NOMO-1 (cell line): ENCODE measurements at regions not wholly inside any gene's neighbourhood (a gene's known extent, or its start where the extent isn't known, plus 50 kb on each side); places are given as distances from the start of the nearest gene placed in this dataset.

Experiments
- DNase-seq, 2 experiments: peaks; one replicate each; lab custom pipeline; 2025; ENCODE audit not compliant: unreplicated experiment in 2 of 2; lab: John Stamatoyannopoulos, UW

DNA sequence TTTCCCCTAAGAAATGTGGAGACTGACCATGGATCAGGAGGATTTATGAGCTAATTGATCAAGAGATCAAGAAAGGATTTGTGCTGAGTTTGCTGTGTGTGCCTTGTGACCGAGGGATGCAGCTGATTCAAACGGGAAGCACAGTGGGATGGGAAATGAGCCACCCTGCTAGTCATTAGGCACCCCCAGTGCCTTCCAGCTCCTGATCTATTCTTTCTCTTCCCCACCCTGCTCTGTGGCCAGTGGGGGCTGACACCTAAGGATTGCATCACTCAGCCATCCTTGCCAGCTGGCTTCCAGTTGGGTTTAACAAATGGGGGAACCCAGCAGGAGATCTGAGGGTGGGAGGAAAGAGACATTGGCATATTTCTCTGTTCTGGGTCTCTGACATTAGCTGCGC is 132.2 kb upstream of the CXCR4 start:
- no peak for DNase-seq

DNA sequence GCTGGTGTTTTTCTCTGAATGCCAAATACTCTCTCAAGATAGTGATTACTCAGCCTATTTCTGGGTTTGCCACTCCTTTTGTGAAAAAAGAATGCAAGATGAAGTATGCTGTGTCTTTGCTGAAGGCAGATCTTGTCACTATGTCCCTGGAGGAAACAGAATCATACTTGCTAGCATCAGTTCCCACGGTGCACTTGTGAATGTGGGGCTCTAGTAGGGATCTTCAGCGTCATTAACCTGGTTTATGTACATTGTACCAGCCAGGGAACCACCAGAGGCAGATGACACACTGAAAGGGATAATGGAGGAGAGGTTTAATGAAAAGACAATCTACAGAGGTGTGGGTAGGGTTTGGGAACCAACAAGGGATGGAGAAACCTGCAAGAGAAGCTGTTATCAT is 131.0 kb upstream of the CXCR4 start:
- DNase-seq, result no peak

DNA sequence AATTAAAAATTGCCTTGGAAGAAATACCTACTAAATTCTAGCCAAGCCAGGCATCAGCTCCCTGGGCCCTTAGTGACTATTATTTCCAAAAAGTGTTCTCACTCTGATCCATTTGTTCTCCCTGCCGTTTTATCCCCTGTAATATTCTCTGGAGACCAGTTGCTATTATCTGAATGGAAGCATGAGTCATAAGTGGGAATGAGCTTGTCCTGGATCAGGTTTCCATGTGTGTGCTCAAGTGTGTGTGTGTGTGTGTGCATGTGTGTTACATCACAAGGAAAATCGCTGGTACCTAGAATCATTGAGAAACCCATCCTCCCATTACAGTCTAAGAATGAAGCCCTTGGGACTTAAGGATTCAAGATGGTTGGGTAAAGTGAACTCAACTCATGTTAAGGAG is 130.3 kb upstream of the CXCR4 start:
- DNase-seq, result no peak

DNA sequence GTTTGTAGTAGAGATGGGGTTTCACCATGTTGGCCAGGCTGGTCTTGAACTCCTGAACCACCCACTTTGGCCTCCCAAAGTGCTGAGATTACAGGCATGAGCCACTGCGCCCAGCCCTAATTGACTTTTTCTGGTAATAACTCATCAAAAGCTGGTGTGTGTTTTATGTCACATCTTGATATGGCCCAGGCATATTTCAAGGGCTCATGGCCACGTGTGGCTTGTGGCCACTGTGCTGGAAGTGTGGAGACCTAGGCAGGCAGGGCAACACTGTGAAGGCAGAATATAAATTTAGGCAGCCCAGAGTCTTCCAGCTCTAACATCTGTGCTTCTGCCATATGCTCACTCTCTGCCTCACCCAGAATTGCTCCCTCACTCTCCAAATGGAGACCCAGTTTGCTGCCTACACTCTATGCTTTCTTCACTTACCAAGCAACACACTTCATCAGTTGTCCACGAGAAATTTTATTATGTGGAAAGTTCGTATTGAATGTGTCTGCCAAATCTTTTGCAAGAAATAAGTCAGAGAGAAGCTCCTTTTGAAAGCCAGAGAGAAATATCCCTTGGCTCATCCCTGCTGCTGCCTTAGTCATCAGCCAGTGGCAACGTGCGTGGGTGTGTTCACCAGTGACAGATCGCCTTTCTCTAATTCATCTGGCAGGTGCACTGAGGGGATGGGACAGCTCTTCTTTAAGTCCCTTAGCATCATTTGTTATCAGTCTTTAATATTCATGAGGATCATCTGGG is 129.4 kb upstream of the CXCR4 start:
- DNase-seq, result no peak

DNA sequence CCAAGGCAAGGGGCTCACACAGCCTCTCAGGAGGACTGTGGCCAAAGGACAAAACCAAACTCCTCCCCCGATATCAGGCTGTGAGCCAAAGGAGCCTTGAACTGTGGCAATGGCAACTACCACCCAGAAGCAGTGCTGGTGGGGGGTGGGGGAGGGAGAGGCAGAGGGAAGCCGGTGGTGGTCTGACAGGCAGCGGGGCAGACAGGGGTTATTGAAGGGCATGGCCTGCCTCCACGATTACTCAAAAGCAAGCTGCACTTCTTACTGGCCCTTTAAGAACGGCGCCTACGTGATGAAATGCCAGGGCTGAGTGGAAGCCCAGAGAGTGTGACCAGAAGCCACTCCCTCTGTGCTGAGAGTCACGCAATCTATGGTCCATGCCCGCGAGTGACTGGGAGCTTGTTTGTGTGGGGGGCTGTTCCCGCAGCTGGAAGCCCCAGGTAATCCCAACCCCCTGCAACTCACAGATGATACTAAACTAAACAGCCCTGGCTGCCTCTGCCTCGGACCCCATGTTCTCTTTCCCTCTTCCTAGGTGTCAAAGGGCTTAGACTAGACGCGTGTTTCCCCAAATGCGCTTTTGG is 128.2 kb upstream of the CXCR4 start:
- DNase-seq, result peak; percentile 79 to 88

DNA sequence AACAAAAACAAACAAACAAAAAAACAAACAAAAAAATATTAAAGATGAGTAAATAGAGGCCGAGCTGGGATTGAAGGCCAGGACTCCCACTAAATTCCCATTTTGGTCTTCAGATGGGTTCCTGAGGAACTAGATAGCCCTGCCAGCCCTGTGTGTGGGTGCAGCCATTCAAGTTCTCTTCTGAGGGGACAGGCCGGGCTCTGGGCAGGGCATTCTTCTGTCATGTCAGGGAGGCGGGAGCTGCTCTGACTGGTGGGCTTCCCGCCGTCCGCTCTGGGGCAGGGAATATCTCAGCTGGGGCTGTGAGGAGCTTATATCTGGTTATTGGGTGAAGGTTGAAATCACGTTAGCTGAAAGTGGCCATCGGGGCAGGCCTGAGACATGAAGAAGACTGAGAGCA is 127.3 kb upstream of the CXCR4 start:
- no peak for DNase-seq

DNA sequence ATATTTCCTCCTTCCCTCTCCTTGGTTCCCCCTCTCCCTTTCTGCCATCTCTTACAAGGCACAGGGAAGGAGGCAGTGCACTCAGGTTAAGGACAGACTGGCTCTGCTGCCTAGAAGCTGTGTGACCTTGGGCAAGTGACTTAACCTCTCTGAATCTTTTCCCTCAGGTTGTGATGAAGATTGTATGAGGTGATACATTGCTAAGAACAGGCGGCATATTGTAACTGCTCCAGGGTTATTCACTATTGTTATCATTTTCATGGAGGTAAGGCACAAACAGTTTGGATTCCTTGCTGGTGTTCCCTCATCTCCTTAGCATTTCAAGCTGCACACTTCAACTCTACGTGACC is 126.6 kb upstream of the CXCR4 start:
- no peak for DNase-seq

DNA sequence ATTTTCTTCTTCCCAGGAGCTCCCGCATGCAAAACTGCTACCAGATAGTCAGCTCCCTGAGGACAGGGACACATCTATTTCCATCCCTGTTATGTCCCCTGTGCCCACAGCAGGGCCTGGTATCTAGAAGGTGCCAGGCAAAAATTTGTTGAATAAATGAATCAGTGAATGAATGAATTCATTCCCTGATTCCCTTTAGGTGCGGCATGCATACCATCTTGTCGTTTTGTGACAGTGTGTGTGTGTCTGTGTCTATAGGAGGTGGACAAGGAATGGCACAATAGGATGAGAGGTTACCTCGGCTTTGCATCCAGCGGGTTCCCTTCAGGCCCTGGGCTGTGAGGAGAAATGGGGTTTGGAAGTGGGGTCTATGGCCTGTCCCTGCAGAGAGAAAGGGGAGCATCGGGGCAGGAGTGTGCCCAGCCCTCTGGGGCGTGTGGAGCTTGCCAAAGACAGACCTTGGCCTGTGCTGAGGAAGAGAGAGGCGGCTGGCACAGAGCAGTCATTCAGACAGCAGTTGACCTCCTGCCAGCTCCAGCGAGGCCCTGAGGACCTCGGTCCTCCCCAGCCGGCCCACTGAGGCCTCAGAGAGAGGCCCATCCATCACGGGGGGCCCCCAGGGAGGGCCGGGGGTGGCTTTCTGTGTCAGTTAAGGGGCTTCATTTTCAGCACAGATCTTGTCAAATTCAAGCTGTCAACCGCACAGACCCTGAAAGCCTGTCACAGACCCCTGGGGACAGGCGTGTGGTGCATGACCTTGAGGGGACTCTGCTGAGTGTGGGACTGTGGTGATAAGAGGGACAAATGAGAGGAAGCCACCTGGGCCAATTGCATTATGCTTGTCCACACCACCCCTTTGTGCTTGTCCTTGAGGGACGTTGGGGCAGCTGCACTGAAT is 125.9 kb upstream of the CXCR4 start:
- no peak for DNase-seq

DNA sequence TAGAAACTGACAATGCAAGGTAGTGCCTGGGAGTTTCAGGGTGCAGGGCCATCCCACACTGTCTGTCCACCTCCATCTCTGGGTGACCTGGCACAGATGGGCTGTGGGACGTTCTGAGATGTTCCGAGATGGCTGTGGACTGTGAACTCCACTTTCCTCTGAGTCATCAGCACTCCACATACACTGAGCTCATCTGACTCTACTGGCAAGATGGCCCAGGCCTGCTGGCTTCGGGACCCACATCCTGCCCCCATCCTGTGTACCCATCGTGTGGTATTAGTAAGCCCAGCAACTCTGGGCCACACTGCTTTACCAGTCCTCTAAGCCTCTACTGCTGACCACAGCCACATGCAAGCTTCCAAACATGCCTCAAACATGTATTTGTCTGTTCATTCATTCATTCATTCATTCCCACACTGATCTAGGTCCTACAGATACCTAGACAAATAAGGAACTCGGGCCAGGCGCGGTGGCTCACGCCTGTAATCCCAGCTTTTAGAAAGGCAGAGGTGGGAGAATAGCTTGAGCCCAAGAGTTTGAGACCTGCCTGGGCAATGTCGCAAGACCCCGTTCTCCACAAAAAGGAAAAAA is 124.8 kb upstream of the CXCR4 start:
- no peak for DNase-seq

DNA sequence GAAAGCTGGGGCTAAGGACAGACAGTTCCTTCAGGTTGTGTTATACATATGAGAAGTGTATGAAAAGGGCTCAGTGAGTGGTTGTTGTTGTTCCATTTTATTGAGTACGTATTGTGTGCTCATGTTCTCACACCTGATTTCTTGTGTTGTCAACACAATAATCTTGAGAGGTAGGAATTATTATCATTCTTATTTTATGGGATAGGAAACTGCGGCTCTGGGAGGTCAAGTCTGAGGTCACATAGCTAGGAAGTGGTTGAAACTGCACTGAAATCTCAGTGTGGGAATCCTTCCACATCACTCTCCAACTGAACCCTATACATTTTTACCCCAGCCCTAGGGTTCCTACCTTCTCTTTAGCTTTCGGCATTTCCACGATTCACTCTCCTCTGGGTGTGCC is 124.2 kb upstream of the CXCR4 start:
- no peak for DNase-seq

DNA sequence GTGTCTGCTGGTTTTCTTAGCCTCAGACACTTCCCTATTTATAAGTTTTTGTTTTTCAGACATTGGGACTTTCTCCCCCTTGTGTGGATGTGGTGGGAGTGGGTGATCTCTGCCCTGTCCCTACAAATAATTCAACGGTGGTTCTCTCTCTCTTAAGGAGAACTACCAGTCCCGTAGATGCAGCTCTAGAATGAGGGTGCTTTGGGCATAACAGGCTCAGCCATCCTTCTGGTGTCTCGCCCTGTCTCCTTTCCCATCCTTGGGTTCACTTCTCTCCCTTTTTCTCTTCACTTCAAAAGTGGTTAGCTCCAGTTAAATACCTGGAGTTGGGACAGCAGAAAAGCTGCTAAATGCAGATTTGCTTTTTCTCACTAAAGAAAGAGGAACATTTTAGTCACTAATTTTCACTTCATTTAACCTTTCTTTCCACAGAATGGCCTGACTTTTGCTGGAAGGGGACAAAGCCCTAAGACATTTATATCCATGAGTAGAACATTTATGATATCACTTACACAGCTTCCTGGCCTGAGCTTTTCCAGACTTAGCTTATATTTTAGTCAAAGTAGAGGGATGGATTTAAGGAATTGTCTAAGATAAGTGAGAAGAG is 121.2 kb upstream of the CXCR4 start:
- DNase-seq, result no peak

DNA sequence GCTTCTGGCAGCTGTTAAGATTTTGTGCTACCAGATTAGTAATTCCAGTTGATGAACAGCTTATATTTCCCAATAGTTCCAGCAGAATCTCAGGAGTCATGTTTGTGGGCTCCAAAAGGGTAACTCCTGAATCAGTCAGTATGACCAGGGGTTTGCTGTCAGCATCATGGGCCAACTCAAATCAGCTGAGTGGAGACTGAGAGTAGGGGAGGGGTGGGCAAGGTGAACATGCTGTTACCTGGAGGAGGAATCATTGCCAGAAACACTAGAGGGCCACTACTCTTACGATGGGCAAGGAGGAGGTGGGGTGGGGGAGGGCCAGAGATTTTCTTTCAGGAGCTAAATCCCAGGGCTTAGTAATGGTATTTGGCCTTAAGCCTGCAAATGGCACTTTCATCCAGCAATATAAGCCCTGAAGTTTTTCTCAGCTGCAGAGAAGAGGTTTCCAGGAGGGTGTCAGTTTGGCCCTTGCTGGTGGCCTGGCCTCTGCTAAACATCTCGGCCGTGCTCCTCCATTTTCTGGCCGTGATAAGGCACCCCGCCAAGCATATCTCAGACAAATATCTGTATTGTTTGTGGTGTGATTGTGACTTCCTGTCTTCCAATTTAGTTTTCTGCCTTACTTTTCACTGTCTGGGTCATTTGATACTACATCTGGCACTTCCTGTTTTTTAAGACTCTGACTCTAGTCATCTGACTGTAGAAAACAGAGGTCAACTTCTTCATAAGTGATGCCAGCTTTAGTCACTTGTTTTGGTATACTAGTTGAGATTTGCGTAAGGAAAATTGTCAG is 120.5 kb upstream of the CXCR4 start:
- DNase-seq, result peak; percentile 70 to 92

DNA sequence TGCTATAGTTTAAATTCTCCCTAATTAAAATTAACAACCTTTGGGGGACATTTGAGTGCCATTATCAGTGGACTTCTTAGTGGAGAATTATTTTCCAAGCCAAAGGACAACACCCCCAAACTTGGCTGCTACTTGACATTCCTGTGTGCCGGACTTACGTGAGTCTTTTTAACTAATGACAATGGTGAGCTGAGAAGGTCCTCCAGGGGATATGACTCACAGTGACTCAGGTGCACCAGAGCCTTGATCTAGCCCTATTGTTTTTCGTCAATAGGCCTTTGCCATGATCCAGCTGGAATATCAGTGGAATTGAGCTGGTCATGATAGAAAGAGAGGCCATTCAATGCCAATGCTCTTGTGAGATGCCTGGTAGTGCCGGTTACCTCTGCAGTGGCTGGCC is 118.1 kb upstream of the CXCR4 start:
- no peak for DNase-seq

DNA sequence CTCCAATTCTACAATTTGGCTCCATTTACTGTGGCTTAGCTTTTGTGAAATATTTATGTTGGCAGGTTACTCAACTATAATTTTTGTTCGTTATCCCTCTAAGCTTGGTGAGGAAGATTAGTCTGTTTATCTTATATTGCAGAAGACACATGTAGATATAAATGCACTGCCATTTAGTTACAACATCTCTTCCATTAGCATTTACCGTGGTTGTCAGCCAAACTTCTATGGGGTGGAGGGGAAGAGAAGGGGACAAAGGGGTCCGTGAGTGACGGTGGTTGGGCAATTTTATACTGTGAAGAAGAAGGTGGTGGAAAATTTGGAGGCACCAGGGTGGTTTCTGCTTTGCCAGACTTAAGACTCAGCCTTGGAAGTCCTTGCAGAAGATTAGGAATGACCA is 117.6 kb upstream of the CXCR4 start:
- DNase-seq, result peak in 1 of 2 experiments; percentile 45

DNA sequence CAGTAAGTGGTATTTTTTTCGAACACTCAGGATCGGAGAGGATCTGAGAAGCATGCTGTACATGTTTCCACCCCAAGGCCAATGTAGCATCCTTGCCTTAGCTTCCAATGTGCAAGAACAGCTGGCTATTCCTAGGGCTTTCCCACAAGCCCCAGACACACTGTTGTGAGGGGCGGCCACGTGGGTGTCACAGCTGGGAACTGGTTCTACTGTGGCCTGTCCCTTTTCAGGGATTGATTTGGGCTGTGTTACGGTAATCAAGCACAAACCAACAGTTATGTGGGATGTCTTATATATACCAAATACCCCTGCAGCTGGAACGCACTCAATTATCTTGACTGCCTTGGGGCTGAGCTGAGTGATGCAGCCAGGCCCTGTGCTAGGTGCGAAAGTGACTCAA is 116.3 kb upstream of the CXCR4 start:
- DNase-seq, result no peak

DNA sequence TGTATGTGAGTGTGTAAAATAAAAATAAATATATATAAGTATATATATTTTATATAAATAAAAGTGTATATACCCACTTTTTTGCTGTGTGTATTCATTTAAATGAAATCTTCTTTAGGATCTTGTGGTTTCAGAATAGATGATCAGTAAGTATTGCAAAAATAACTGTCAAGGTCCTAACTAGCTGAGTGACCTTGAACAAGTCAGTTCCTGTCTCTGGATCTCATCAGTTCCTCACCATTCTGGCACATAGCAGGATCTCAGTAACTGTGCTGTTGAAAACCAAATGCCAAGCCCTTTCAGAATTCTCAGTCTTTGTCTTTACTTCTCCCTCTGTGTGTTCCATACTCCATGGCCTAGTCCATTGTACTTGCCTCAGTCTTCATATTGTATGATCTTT is 115.3 kb upstream of the CXCR4 start:
- DNase-seq, result peak in 1 of 2 experiments; percentile 65

DNA sequence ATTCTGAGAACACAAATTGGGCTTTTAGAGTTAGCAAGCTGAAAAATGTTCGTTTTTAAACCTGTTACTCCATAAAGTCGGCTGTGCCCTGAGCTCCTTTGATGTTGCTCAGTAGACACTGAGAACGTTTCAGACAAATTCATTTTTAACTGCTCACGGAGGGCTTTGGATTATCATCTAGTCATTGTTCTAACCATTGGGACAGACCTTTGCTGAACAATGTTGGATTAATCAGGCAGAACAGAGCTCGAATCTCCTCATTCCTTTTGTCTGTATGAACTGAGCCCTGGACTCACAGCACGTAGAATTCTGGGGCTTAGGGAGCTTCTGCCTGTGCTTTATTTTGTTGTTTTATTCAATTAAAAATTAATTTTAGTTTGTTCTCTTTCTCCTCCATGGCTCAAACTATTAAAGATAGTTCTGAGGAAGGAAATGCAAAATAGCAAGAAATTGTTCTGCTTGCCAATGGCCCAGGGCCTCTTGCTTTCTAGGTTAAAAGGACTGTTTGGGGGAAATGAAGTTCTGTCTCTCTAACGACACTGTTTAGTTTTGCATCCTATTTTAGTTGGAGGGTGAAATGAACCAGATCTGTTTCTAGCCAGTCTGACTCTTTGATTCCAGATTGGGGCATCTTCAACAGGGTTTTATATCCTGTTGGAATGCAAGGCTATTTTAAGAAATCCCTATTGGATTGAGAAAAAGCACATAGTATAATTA is 114.7 kb upstream of the CXCR4 start:
- DNase-seq, result peak in 1 of 2 experiments; percentile 22

DNA sequence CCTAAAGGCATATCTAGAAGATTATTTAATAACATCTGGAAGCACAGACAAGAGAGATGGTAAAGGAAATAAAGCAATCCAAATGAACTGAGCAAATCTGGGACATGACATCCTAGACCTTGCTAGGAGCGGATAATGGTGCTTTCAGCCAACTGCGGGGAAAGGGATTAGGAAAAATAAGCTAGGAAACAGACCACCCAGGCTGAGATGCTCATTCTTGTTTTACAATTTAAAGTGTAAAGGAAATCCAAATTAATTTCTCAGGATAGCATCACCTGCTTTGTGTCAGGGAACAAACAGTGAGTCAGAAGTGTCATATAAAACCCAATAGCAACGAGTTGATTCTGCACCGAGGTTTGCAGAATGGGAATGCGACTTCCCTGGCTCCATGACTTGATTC is 112.5 kb upstream of the CXCR4 start:
- no peak for DNase-seq

DNA sequence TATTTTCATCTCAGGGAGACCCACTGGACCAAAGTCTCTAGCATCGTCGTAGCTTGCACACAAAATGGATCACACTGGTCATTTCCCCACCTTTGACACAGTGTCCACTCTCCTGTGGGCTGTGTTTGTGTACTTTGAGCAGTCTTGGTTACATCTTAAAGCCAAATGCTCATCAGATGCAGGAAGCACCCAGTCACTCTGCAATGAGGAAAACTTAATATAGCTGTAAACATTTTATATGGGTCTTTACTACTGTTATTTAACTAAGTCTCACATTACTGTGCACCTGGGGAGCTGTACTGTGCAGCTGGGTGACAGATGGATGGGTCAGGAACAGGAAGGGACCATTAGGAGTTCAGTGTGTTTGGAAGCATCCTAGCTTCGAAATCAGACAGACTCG is 109.0 kb upstream of the CXCR4 start:
- DNase-seq, result no peak
